Parathyroid adenoma (tissue), 2 donors: ENCODE measurements at regions not wholly inside any gene's neighbourhood (a gene's known extent, or its start where the extent isn't known, plus 50 kb on each side); places are given as distances from the start of the nearest gene placed in this dataset.

Source experiments
- H2AFZ ChIP-seq: fragments of 300-600 bp; sonication (generic); one replicate; pipeline ENCODE4 v1.7.0; 2017; ENCODE audit warnings: antibody characterized with exemption, mild to moderate bottlenecking
- H3K27ac ChIP-seq: fragments of 300-600 bp; sonication (generic); one replicate; pipeline ENCODE4 v1.7.0; 2017
- H3K27me3 ChIP-seq: fragments of 300-600 bp; sonication (generic); one replicate; pipeline ENCODE4 v1.7.0; 2017; ENCODE audit warnings: low read length; ENCODE audit not compliant: control insufficient read depth, insufficient read depth
- H3K36me3 ChIP-seq: fragments of 300-600 bp; sonication (generic); one replicate; pipeline ENCODE4 v1.7.0; 2017; ENCODE audit warnings: low read length; ENCODE audit not compliant: control insufficient read depth, insufficient read depth
- H3K4me1 ChIP-seq: fragments of 300-600 bp; sonication (generic); one replicate; pipeline ENCODE4 v1.7.0; 2017; ENCODE audit warnings: control low read depth
- H3K4me2 ChIP-seq: fragments of 300-600 bp; sonication (generic); one replicate; pipeline ENCODE4 v1.7.0; 2017; ENCODE audit warnings: low read length
- H3K4me3 ChIP-seq: fragments of 300-600 bp; sonication (generic); one replicate; pipeline ENCODE4 v1.7.0; 2017; ENCODE audit warnings: low read depth, low read length
- H3K79me2 ChIP-seq: fragments of 300-600 bp; sonication (generic); one replicate; pipeline ENCODE4 v1.7.0; 2017; ENCODE audit warnings: control low read depth
- H3K9ac ChIP-seq: fragments of 300-600 bp; sonication (generic); one replicate; pipeline ENCODE4 v1.7.0; 2017; ENCODE audit warnings: mild to moderate bottlenecking
- H3K9me3 ChIP-seq: fragments of 300-600 bp; sonication (generic); one replicate; pipeline ENCODE4 v1.7.0; 2017; ENCODE audit warnings: low read length; ENCODE audit not compliant: control insufficient read depth
- CTCF ChIP-seq: fragments of 300-600 bp; sonication (generic); IDR thresholded peaks from one replicate; pipeline ENCODE4 v1.7.0; 2017; ENCODE audit warnings: antibody characterized with exemption, mild to moderate bottlenecking
- donor health status: primary hyperparathyroidism.

GRCh38 chr6:71394926-71395325 is 106.3 kb downstream of the OGFRL1 start:
- peak overlapping the region; percentile 9 for H3K27ac ChIP-seq
- H3K4me2 ChIP-seq = no peak overlapping the region
- TF ChIP-seq CTCF = no peak
- H3K9me3 ChIP-seq = no peaks in the 10 kb centered on the region
- H3K27me3 ChIP-seq = no peaks in the 10 kb centered on the region
- no peak overlapping the region for H3K4me3 ChIP-seq
- no peaks in the 10 kb centered on the region for H3K79me2 ChIP-seq
- peaks cover 19% of the 10 kb centered on the region for H3K4me1 ChIP-seq
- no peak overlapping the region for H2AFZ ChIP-seq
- H3K36me3 ChIP-seq = no peaks in the 10 kb centered on the region
- H3K9ac ChIP-seq = no peak overlapping the region

GRCh38 chr6:71395731-71396409 is 107.3 kb downstream of the OGFRL1 start:
- no peak for TF ChIP-seq CTCF
- Histone ChIP-seq H3K4me3 (no peak overlapping the region), H3K27me3 (no peaks in the 10 kb centered on the region), H3K9ac (no peak overlapping the region), H3K4me1 (peaks cover 19% of the 10 kb centered on the region), H3K36me3 (no peaks in the 10 kb centered on the region), H3K4me2 (no peak overlapping the region), H3K79me2 (no peaks in the 10 kb centered on the region), H3K9me3 (no peaks in the 10 kb centered on the region), H3K27ac (no peak overlapping the region), H2AFZ (no peak overlapping the region)

GRCh38 chr6:71396410-71396801 is 107.8 kb downstream of the OGFRL1 start:
- no peak overlapping the region for H3K4me2 ChIP-seq
- no peaks in the 10 kb centered on the region for H3K9me3 ChIP-seq
- H3K4me3 ChIP-seq = no peak overlapping the region
- H3K79me2 ChIP-seq = no peaks in the 10 kb centered on the region
- H3K9ac ChIP-seq = no peak overlapping the region
- TF ChIP-seq CTCF = no peak
- H3K4me1 ChIP-seq = peaks cover 19% of the 10 kb centered on the region
- no peak overlapping the region for H2AFZ ChIP-seq
- H3K27ac ChIP-seq = no peak overlapping the region
- no peaks in the 10 kb centered on the region for H3K36me3 ChIP-seq
- H3K27me3 ChIP-seq = no peaks in the 10 kb centered on the region

GRCh38 chr6:71399279-71399678 is 110.7 kb downstream of the OGFRL1 start:
- Histone ChIP-seq H3K79me2 (no peaks in the 10 kb centered on the region), H3K36me3 (no peaks in the 10 kb centered on the region), H2AFZ (no peak overlapping the region), H3K9ac (no peak overlapping the region), H3K4me3 (no peak overlapping the region), H3K27me3 (no peaks in the 10 kb centered on the region), H3K4me1 (peaks cover 8% of the 10 kb centered on the region), H3K9me3 (no peaks in the 10 kb centered on the region), H3K27ac (no peak overlapping the region), H3K4me2 (no peak overlapping the region)
- TF ChIP-seq CTCF = no peak

GRCh38 chr6:71400852-71401251 is 112.2 kb downstream of the OGFRL1 start:
- no peak overlapping the region for H3K4me2 ChIP-seq
- no peak overlapping the region for H2AFZ ChIP-seq
- no peak overlapping the region for H3K4me3 ChIP-seq
- H3K9me3 ChIP-seq = no peaks in the 10 kb centered on the region
- no peaks in the 10 kb centered on the region for H3K36me3 ChIP-seq
- H3K9ac ChIP-seq = no peak overlapping the region
- no peaks in the 10 kb centered on the region for H3K27me3 ChIP-seq
- H3K27ac ChIP-seq = no peak overlapping the region
- TF ChIP-seq CTCF = no peak
- peaks cover 12% of the 10 kb centered on the region for H3K4me1 ChIP-seq
- H3K79me2 ChIP-seq = no peaks in the 10 kb centered on the region
